ENCODE measurements at regions not wholly inside any gene's neighbourhood (a gene's known extent, or its start where the extent isn't known, plus 50 kb on each side); places are given as distances from the start of the nearest gene placed in this dataset.
A peak's percentile ranks its signal among the peaks of the same experiment; 100 is the strongest.

GRCh38 chr17:13117616-13118015, 99.8 kb upstream of the ELAC2 start:
- intact Hi-C loops (cut with DNase I): no loop called here
- H3K9me3 ChIP-seq: no peaks in the 10 kb centered on the region
- TF ChIP-seq EP300 (IDR thresholded peaks at IDR 0.05) (no peak), POLR2A (IDR thresholded peaks at IDR 0.05) (no peak), CTCF (IDR thresholded peaks at IDR 0.05) (no peak)

GRCh38 chr17:13114601-13115031, 96.8 kb upstream of the ELAC2 start:
- intact Hi-C loops (cut with DNase I): no loop called here
- Histone ChIP-seq H3K27me3 (no peaks in the 10 kb centered on the region), H3K4me1 (ENCODE audit: insufficient read depth) (no peaks in the 10 kb centered on the region), H3K36me3 (no peaks in the 10 kb centered on the region), H3K27ac (no peak overlapping the region), H3K9me3 (no peaks in the 10 kb centered on the region), H3K4me3 (no peak overlapping the region)
- TF ChIP-seq EP300 (IDR thresholded peaks at IDR 0.05) (no peak), POLR2A (IDR thresholded peaks at IDR 0.05) (no peak), CTCF (IDR thresholded peaks at IDR 0.05) (no peak)
- DNase-seq: peak in 2 of 5 donors; percentile 14 to 46
- WGBS, 3 donors: 3 to 5% (median 4%) methylated on average over 16 of the region's 16 CpGs

More at GRCh38 chr17:13117616-13118015, 99.8 kb upstream of the ELAC2 start:
- Histone ChIP-seq H3K4me1 (ENCODE audit: insufficient read depth) (no peaks in the 10 kb centered on the region), H3K4me3 (no peak overlapping the region), H3K36me3 (no peaks in the 10 kb centered on the region), H3K27me3 (no peaks in the 10 kb centered on the region), H3K27ac (no peak overlapping the region)
- DNase-seq: no peak

- intact Hi-C loops (cut with DNase I): no loop called here
- Histone ChIP-seq H3K27ac (no peak overlapping the region), H3K4me1 (ENCODE audit: insufficient read depth) (no peaks in the 10 kb centered on the region), H3K4me3 (no peak overlapping the region), H3K27me3 (no peaks in the 10 kb centered on the region), H3K9me3 (no peaks in the 10 kb centered on the region), H3K36me3 (no peaks in the 10 kb centered on the region)
- WGBS, 3 donors: 69 to 77% (median 70%) methylated on average over 16 of the region's 16 CpGs
- TF ChIP-seq POLR2A (IDR thresholded peaks at IDR 0.05) (no peak), EP300 (IDR thresholded peaks at IDR 0.05) (no peak), CTCF (IDR thresholded peaks at IDR 0.05) (no peak)
- no peak for DNase-seq
Measured at GRCh38 chr17:13113821-13114525, 96.1 kb upstream of the ELAC2 start.

GRCh38 chr17:13107676-13108235, 89.9 kb upstream of the ELAC2 start:
- intact Hi-C loops (cut with DNase I): no loop called here
- no peaks in the 10 kb centered on the region for H3K27me3 ChIP-seq
- H3K4me3 ChIP-seq: no peak overlapping the region
- no peaks in the 10 kb centered on the region for H3K36me3 ChIP-seq
- TF ChIP-seq EP300 (IDR thresholded peaks at IDR 0.05) (no peak), CTCF (IDR thresholded peaks at IDR 0.05) (no peak)
- 85 to 89% (median 88%) methylated on average over 12 of the region's 12 CpGs for whole genome bisulfite sequencing, 3 donors
- DNase-seq: no peak
- H3K9me3 ChIP-seq: no peaks in the 10 kb centered on the region
- no peaks in the 10 kb centered on the region for H3K4me1 ChIP-seq (ENCODE audit: insufficient read depth)
- H3K27ac ChIP-seq: no peak overlapping the region
